Activated gamma-delta T cell treated with anti-CD3 and anti-CD28 coated beads, Interleukin-2, amount 50 U/mL, for 16 hours (primary cell): ENCODE measurements at regions not wholly inside any gene's neighbourhood (a gene's known extent, or its start where the extent isn't known, plus 50 kb on each side); places are given as distances from the start of the nearest gene placed in this dataset.

ENCODE experiments used
- DNase-seq: peaks from one replicate; pipeline ENCODE4 v3.0.0-alpha.2; 2020; ENCODE audit warnings: low read depth

DNA sequence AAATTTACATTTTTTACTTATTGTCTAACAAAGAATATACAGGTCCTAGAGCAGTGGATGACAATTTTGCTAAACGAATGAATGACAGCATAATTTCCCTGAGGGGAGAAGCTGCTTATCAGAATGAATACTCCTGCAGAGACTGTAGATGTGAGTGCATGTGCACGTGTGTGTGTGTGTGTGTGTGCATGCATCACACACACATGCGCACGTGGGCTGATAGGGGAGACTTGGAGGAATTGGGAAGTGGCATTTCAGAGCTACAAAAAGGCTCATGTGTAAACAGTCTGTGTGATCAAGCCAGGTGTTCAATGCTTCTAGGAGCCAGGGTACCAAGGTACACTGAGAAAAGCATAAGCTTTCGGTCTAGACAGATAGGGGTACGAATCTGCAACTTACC, 93.5 kb upstream of the SASH1 start:
- DNase-seq = no peak

DNA sequence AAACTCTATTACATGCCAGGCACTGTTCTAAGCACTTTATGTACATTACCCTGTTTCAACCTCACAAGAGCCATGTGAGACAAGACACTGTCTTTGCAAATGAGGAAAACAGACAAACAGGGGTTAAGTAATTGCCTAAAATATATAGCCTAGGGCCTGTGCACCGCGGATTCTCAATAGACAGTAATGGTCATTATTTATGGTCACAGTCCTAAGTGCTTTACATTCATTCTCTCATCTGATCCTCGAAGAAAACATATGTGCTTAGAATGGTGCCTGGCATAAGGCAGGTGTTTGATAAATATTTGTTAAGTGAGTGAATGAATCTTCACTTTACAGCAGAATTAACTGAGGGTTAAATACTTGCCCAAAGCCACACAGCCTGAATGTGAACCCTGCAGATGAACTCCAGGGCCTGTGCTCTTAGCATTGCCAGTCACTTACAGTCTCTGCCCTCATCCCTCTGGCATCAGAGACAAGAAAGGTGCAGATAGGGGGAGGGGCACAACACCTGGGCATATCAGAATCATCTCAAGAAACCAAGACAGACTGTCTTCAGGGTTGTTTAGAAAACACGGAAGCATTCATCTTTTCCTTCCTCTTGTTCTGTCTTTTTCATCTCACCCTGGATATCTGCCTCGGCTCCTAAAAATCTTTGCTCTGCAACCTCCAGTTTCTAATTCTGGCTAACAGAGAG, 92.8 kb upstream of the SASH1 start:
- DNase-seq = no peak

DNA sequence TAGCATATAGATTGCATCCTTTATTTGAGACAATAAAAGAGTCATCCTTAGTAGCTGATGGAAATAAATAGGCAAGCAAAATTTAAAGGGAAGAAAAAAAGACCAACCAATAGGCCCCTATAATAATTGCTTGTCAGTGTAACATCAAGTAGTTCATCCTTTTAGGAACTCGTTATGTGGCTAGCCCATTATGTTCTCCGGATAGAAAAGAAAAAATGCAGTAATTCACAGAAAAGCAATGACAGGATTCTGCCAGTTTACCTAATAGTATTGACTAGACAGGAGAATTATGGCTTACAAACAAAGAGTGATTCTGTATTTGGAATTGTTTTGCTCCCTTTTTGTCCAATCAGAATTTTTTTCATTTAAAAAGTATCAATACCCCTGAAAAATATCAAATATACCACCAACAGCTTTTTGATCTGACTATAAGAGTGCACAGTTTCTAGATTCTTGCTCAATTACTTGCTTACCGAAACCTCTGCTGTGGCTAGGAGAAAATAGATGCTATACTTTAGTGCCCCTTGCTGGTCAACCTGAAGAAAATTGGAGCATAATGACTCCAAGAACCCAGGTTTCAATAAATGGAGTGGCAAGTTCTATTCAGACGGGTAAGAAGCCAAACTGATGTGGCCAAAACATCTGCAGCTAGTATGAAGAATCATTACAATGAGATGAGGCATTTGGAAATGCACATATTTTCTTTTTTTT, 91.5 kb upstream of the SASH1 start:
- no peak for DNase-seq

DNA sequence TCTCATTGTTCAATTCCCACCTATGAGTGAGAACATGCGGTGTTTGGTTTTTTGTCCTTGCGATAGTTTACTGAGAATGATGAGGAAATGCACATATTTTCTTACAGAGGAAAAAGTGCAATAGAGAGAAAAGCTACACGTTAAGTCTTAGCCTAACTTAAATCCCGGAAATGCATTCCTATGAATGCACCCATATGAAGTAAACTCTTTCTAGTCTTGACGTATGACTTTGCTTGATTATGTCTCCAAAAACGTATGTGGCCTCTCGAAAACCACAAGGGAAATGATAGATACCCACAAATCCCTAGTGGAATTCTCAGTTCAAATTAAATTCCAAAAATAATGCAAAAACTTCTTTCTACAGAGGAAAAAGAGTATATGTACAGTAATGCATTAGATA, 90.7 kb upstream of the SASH1 start:
- no peak for DNase-seq

DNA sequence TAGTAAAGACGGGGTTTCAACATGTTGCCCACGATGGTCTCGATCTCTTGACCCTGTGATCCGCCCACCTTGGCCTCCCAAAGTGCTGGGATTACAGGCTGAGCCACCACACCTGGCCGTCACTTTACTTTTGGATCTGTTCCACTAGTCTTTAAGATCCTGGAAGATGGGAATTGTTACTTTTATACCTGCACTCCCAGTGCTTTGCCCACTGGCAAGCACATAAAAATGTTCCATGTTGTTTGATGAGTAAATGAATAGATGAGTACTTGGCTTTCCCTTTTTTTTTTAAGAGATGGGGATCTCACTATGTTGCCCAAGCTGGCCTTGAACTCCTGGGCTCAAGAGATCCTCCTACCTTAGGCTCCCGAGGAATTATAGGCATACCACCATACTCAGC, 84.8 kb upstream of the SASH1 start:
- no peak for DNase-seq

DNA sequence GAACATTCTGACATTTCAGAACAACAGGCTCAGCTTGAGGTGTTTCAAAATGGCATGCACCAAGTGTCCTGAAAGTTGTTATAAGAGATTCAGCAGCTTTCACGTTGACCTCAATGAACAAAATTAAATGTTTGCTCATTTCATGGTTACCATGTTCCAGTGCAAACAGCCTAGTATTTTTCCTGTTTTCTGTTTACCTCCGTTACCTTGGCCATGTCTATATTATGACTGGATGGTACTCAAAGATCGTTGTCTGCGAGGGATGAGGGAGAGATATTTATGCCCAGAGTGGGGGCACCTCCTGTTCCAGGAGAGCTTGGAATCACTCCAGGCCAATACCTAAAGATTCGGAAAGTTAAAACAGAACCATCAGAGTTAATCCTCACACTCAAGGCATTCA, 83.8 kb upstream of the SASH1 start:
- no peak for DNase-seq

DNA sequence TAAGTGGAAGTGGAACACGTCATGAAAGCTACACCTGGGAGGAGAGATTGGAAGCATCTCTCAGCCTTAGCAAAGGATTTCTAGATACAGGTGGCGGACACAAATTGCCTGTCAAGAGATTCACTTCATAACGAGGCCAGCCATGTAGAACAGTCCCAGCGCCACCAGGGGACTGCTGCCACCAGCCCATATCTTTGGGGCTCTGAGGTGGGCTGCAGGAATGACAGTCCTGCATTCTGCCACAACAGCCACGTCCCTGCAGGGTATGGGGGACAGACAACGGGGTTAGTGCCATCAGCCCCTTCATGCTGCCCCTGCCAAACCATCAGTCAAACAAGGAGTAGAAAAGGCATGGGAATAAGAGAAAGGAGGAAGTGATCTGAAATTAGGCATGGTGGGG, 81.2 kb upstream of the SASH1 start:
- no peak for DNase-seq

DNA sequence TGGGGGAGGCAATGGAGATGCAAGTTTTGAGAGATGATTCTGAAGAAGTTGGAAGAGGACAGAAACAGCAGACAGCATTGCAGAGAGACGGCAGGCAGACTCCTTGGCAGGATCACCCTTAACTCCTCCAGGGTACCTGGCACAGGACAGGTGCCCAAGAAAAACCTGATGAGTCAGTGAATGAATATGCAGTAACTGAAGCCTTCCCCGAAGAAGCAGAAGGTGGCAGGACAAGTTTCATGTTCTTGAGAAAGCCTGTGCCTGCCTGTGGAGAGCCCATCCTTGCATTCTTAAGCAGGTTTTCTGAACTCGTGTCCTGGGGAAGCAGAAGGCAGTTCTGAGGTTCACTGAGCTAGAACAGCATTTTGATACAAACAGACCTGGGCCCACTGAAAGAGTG, 79.6 kb upstream of the SASH1 start:
- no peak for DNase-seq

DNA sequence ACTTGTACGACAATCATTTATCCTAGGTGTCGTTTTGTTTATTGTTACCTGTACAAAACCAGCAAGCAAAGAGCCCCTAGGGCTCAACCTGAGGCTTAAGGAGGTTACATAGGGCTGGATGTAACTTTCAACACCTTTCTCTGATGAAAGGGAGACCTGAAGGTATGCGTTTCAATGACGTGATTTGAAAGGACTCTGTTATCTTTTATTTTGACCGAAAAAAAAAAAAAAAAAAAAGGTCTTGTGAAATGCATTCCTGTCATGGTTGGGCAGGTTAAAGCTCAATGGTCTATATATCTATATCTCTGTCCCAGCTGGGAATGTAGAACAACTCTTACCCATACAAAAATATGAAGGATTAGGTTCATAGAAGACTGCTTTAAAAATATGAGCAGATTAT, 78.7 kb upstream of the SASH1 start:
- no peak for DNase-seq

DNA sequence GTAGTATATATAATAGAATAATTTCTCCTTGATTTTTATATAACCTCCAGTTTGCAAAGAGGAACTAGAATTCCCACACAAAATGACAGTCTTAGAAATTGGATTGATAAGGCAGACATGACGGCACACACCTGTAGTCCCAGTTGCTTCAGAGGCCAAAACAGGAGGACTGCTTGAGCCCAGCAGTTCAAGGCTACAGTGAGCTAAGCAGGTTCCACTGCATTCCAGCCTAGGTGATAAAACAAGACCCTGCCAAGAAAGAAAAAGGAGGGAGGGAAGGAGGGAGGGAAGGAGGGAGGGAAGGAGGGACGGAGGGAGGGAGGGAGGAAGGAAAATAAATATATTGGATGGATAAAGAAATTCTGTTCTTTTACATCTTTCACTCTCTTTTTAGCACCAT, 77.6 kb upstream of the SASH1 start:
- no peak for DNase-seq

DNA sequence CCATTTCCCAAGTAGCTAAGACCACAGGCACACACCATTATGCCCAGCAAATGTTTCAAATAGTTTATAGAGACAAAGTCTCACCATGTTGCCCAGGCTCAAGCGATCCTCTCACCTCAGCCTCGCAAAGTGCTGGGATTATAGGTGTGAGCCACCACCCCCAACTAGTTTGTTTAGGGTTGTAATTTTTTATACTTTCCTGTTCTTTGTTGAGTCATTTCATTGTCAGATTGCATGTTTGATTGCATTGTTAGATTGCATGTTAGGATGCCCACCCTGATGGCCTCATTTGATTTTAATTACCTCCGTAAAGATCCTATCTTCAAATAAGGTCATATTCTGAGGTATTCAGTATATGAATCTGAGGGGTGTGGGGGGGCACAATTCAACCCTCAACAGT, 73.3 kb upstream of the SASH1 start:
- no peak for DNase-seq

DNA sequence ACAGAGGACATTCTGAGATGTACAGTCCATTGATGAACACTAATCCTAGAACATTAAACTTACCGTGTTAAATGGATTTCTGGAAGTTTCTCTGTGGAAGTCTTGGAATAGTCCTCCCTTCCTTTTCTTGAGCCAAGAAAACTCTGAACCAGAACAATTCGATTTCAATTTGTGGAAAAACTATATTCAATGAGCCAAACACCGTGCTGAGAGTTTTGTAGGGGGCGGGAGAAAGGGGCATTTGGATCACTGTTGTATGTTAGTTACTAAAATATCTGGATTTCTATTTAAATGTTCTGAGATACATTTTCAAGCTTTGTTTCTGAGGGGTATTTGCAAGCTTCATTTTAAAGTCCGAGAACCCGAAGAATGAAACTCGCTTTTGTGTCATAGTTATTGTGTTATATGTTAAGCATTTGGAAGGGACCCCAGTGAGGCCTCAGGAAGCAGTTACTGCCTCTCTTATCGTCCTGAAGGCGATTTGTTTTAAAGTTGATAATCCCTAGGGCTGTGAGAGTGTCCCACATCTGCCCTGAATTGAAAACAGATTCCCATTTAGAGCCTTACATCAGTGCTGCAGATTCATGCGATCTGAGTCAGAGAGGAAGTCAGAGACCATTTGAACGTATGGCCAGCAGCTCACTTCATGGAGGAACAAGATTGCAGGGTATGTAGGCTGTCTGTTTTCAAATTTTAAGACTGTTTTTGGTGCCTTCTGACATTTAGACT, 70.8 kb upstream of the SASH1 start:
- no peak for DNase-seq

DNA sequence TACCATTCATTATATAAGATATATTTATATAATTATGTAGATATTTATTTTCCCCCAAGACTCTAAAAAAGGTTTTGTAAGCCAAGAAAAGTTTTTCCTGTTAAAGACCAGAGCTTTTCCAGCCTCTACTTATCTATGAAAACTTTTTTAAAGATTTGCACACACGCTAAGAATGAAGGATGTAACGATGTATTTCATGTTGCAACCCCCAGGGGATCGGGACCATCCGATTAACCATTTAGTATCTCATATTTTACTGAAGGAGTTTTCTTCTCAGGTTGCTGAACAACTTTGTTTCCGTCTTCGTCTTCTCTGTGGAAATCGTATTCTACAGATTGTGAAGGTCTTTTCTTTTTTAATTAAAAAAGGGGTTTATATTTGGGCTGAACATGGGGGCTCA, 70.0 kb upstream of the SASH1 start:
- no peak for DNase-seq

DNA sequence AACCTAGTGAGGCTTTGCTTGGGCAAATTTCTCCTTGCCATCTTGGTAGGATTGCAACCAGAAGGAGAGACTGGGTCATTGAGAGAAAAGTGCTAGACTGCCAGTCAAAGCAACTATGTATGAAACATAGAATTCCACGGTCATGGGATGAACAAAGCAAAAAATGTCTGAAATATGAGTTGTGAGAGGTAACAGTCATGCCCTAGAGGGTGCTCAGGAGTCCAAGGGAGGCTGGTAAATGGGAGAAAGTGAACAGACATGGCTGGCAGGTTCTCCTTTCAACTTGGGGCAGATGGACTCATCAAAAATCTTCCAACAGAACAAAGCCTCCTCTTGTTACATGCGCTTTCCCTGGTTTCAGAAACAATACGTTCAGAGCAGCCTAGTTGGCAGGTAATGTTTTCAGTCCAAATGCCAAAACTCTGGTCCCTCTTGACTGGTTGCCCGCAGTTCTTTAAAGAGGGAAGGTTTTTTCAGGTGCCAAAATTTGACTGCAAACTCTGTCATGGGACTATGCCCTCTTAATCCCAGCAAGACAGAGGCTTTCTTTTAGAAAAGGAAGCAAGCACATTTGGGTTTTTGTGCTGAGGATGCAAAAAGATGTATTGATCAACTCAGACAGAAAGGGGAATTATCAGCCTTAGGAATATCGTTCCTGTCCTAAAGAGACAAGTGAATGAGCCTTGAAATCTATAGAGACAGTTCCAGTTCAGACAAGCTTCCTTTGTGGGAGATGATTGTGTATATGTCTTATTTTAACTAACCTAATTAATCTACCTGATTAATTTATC, 68.5 kb upstream of the SASH1 start:
- DNase-seq = no peak

DNA sequence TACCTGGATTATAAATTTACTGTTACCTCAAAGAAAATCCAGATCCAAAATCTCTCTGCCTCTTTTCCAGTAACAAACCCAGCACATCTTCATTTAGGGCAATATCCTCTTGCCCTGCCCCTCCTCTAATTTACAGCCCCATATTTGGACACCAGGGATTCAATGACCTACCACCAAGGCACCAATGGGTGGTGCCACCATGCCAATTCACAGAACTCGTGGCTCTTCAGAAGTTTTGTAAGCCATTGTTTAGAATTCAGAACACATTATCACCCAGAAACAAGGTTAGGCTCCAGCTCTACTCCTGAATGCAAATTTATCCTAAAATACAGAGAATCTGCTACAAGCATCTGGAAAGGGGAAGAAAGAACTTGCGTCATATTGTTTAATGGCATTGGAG, 67.8 kb upstream of the SASH1 start:
- no peak for DNase-seq

DNA sequence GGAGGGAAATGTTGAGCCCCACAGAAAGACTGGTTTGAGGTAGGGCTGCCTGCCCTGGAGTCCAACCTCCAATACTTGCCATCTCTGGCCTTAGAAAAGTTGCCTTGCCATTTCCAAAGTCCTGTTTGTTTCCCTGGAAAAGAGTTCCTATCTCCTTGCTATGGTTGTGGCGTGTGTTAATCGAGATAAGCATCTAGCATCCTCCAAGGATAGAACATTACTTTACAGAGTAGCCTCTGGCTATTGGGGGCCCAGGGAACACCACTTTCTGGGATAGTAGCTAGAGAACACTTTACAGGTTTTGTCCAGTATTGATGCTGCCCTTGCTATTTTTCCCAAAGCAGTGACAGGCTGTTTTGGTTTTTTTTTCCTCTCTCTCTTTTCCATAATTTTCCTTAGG, 57.4 kb upstream of the SASH1 start:
- no peak for DNase-seq

DNA sequence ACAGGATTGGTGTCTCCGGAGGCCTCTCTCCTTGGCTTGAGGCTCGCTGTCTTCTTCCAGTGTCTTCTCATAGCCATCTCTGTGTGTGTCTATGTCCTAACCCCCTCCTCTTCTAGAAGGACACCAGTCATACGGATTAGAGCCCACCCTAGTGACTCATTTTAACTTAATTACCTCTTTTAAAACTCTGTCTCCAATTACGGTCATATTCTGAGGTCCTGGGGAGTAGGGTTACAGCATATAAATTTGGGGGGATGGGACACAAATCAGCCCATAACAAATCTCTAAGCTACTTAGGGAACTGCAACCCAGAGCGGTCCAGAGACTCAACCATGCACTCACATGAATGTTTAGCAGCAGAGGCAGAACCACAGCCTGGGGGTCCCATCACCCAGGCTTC, 56.1 kb upstream of the SASH1 start:
- no peak for DNase-seq

DNA sequence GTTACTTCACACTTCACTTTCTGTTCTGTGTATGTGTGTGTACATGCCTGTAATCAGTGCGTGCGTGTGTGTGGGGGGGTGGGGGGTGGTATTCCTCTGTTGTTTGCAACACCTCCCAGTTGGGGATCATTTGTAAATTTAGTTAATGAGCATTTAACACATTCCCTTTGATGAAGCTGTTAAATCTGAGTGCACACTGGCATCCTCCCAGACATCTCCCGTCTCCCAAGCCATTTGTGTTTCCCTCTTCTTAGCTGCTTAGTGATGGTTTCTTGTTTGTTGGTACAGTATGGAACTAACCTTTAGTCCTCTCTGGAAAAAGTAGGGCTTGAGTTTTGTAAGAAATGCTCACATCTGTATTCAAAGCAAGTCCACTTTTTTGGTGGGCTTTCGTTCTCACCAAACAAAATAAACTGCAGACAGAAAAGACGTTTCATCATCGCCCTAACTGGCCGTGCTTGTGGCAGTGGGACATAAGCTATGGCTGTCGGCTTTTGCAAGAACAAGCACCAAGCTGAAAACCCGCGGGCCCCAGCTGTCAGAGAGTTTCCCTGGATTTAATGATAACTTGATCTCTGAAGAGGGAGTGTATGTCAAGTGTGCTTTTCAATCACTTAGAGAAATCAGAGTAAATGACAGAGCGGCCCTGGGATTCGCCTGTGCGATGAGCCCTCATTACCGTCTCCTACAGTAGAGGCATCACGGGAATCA, 54.9 kb upstream of the SASH1 start:
- no peak for DNase-seq

DNA sequence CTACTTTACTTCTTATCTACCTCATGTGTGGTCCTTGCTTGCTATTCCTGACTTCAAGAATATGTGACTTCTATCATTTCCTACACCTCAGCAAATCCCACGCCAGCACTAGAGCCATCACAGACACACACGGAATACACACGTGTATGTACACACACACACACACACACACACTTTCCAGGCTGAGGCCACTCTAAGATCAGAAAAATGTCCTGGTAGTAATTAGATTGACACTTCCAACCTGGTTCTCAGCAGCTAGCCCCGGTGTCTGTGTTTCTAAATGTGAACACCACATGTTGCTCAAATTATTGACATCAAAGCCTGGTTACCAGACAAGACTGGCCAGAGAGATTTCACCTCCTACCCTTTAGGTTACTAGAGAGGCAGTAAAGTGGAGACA, 54.1 kb upstream of the SASH1 start:
- no peak for DNase-seq

DNA sequence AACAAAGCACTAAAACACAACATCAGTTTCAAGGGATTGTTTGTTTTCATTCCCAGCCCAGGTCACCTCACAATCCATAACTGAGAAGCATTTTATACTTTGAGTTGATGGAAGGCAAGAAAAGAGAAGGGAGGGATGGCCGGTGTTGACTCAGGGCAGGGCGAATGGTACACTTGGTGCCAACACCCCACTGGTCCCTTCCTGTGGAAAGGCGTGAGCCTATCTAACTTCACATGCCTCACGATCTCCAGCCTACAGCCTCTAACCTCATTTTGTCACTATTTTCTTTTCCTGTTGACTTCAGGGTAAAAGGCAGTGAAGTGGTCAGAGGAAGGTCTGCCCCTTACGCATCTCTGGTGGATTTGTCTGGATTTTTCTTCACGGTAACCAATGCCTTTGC, 53.5 kb upstream of the SASH1 start:
- no peak for DNase-seq

DNA sequence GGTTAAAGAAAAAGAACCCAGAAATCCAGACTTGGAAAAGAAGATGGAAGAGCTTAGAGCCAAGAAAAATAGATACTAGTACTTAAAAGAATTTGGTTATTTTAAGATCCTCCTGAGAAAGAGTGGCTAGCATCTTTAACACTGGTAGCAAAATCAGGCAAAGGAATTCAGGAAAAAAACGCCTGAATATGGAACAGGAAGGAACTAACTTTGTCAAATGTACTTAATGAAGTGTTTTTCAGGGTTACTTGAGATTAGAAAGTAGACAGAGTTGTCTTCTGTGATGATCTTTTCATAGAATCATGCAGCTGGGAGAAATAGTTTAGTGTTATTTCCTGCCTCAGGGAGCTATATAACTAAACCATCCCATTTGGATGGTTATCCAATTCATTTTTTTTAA, 50.8 kb upstream of the SASH1 start:
- no peak for DNase-seq
